Loucy (cell line): ENCODE measurements at regions not wholly inside any gene's neighbourhood (a gene's known extent, or its start where the extent isn't known, plus 50 kb on each side); places are given as distances from the start of the nearest gene placed in this dataset.

Experiments used
- EZH2phosphoT487 ChIP-seq: fragments of 200-600 bp; IDR thresholded peaks from 2 replicates; pipeline ENCODE4 v1.6.1; 2018; ENCODE audit warnings: antibody characterized with exemption, mild to moderate bottlenecking, moderate library complexity, borderline replicate concordance
- TF ChIP-seq, protein P1 (sequence below): fragments of 200-600 bp; sonication (generic); conservative IDR thresholded peaks from 2 replicates; pipeline ENCODE4 v1.5.1; 2014; ENCODE audit warnings: mild to moderate bottlenecking, antibody characterized with exemption, low read length

DNA sequence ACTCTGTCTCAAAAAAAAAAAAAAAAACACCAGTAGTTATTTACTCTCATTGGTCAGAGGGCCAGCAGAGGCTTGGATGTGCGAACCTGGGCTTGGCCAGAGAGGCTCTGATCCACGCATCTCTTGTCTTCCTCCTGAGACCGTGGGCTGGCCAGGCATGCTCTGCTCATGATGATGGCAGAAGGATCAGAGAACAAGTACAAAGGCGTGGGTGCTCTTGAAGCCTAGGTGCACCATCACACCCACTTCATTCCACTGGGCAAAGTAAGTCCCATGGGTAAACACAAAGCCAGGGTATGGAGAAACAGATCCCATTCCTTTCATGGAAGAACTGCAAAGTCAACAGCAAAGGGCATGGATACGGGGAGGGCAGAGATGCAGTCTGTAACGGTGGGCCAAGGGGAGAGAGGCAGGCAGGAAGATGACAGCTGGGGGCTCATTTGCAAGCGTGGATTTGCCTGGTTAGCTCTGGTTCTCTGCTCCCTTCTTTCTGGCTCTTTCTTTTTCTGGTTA, 128.2 kb upstream of the SDK1 start:
- TF ChIP-seq, protein P1, sequence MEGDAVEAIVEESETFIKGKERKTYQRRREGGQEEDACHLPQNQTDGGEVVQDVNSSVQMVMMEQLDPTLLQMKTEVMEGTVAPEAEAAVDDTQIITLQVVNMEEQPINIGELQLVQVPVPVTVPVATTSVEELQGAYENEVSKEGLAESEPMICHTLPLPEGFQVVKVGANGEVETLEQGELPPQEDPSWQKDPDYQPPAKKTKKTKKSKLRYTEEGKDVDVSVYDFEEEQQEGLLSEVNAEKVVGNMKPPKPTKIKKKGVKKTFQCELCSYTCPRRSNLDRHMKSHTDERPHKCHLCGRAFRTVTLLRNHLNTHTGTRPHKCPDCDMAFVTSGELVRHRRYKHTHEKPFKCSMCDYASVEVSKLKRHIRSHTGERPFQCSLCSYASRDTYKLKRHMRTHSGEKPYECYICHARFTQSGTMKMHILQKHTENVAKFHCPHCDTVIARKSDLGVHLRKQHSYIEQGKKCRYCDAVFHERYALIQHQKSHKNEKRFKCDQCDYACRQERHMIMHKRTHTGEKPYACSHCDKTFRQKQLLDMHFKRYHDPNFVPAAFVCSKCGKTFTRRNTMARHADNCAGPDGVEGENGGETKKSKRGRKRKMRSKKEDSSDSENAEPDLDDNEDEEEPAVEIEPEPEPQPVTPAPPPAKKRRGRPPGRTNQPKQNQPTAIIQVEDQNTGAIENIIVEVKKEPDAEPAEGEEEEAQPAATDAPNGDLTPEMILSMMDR: no peak
- no peak for TF ChIP-seq EZH2phosphoT487
